Stimulated activated CD4-positive, alpha-beta T cell treated with anti-CD3 and anti-CD28 coated beads, Interleukin-2, amount 100 ng/mL, for 48 hours (primary cell): ENCODE measurements at regions not wholly inside any gene's neighbourhood (a gene's known extent, or its start where the extent isn't known, plus 50 kb on each side); places are given as distances from the start of the nearest gene placed in this dataset.

Source experiments
- DNase-seq, 2 donors: peaks; one replicate each; pipeline ENCODE4 v3.0.0-alpha.2; 2020

GRCh38 chr1:58978096-58978495, 194.2 kb upstream of the JUN start:
- no peak for DNase-seq

GRCh38 chr1:58979086-58979485, 195.2 kb upstream of the JUN start:
- DNase-seq = no peak

- no peak for DNase-seq
Observed at GRCh38 chr1:58979677-58980076, 195.8 kb upstream of the JUN start.

- DNase-seq = no peak
Observed at GRCh38 chr1:58981392-58981791, 197.5 kb upstream of the JUN start.

- no peak for DNase-seq
Observed at GRCh38 chr1:58982259-58982998, 198.6 kb upstream of the JUN start.

- no peak for DNase-seq
Observed at GRCh38 chr1:58983162-58983561, 199.3 kb upstream of the JUN start.

GRCh38 chr1:58983633-58984245, 199.9 kb upstream of the JUN start:
- no peak for DNase-seq

- no peak for DNase-seq
Observed at GRCh38 chr1:58986996-58987767, 203.3 kb upstream of the JUN start.

GRCh38 chr1:58988752-58989151, 204.9 kb upstream of the JUN start:
- DNase-seq = no peak

GRCh38 chr1:58989845-58990244, 206.0 kb upstream of the JUN start:
- DNase-seq = no peak

- no peak for DNase-seq
Observed at GRCh38 chr1:58991305-58991704, 207.5 kb upstream of the JUN start.

- no peak for DNase-seq
Observed at GRCh38 chr1:58992643-58993042, 208.8 kb upstream of the JUN start.

GRCh38 chr1:58993403-58993802, 209.6 kb upstream of the JUN start:
- DNase-seq = no peak

- no peak for DNase-seq
Observed at GRCh38 chr1:58994664-58995063, 210.8 kb upstream of the JUN start.

GRCh38 chr1:58996341-58997059, 212.7 kb upstream of the JUN start:
- DNase-seq = no peak

- DNase-seq = no peak
Observed at GRCh38 chr1:58997060-58997411, 213.2 kb upstream of the JUN start.

GRCh38 chr1:58997637-58998036, 213.8 kb upstream of the JUN start:
- no peak for DNase-seq

GRCh38 chr1:58999676-59000075, 215.8 kb upstream of the JUN start:
- no peak for DNase-seq

GRCh38 chr1:59004755-59005154, 220.9 kb upstream of the JUN start:
- DNase-seq = no peak

- no peak for DNase-seq
Observed at GRCh38 chr1:59005491-59006288, 221.8 kb upstream of the JUN start.

GRCh38 chr1:59006289-59006658, 222.4 kb upstream of the JUN start:
- no peak for DNase-seq

- DNase-seq = no peak
Observed at GRCh38 chr1:59006932-59007331, 223.1 kb upstream of the JUN start.

- DNase-seq = no peak
Observed at GRCh38 chr1:59007429-59007819, 223.6 kb upstream of the JUN start.
